Astrocyte (in vitro differentiated cells and primary cell): ENCODE measurements at regions not wholly inside any gene's neighbourhood (a gene's known extent, or its start where the extent isn't known, plus 50 kb on each side); places are given as distances from the start of the nearest gene placed in this dataset.

Experiments
- DNase-seq: peaks from one replicate; pipeline ENCODE4 v3.0.0-alpha.2; 2010; ENCODE audit warnings: low read depth
- FAIRE-seq: peaks from 2 replicates; lab custom pipeline; 2011; peaks lifted over from hg19 to GRCh38; lab: Jason Lieb, UNC
- H2AFZ ChIP-seq: 2 replicates; pipeline ENCODE4 v1.6.0; 2012; ENCODE audit warnings: low read depth, low read length, inconsistent platforms
- H3K27ac ChIP-seq: 2 replicates; pipeline ENCODE4 v1.5.1; 2011; ENCODE audit warnings: low read depth, low read length, inconsistent platforms
- H3K27me3 ChIP-seq: 2 replicates; pipeline ENCODE4 v1.6.0; 2011; ENCODE audit warnings: low read length, inconsistent platforms; ENCODE audit not compliant: insufficient read depth
- H3K36me3 ChIP-seq: 2 replicates; pipeline ENCODE4 v1.5.1; 2011; ENCODE audit warnings: low read length, inconsistent platforms; ENCODE audit not compliant: insufficient read depth
- H3K4me1 ChIP-seq: 2 replicates; pipeline ENCODE4 v1.5.1; 2011; ENCODE audit warnings: low read length, inconsistent platforms; ENCODE audit not compliant: insufficient read depth
- H3K4me2 ChIP-seq: 2 replicates; pipeline ENCODE4 v1.6.0; 2012; ENCODE audit warnings: low read length, inconsistent platforms
- H3K4me3 ChIP-seq: 2 replicates; pipeline ENCODE4 v1.5.1; 2011; ENCODE audit warnings: low read depth, mild to moderate bottlenecking, low read length, inconsistent platforms; ENCODE audit not compliant: insufficient read depth
- H3K79me2 ChIP-seq: 2 replicates; pipeline ENCODE4 v1.6.0; 2012; ENCODE audit warnings: mild to moderate bottlenecking, low read length, inconsistent platforms; ENCODE audit not compliant: insufficient read depth
- H3K9ac ChIP-seq: 2 replicates; pipeline ENCODE4 v1.6.0; 2012; ENCODE audit warnings: mild to moderate bottlenecking, low read length, inconsistent platforms
- H3K9me3 ChIP-seq: 2 replicates; pipeline ENCODE4 v1.5.1; 2012; ENCODE audit warnings: low read depth, mild to moderate bottlenecking, low read length, inconsistent platforms; ENCODE audit not compliant: insufficient read depth
- H4K20me1 ChIP-seq: 2 replicates; pipeline ENCODE4 v1.6.0; 2012; ENCODE audit warnings: low read length, inconsistent platforms; ENCODE audit not compliant: insufficient read depth
- H3K27ac Mint-ChIP-seq: one replicate; pipeline ENCODE4 v1.8.0; 2021; ENCODE audit warnings: mild to moderate bottlenecking, mixed read lengths; ENCODE audit not compliant: unreplicated experiment
- H3K27me3 Mint-ChIP-seq: one replicate; pipeline ENCODE4 v1.8.0; 2021; ENCODE audit warnings: low read depth, mixed read lengths; ENCODE audit not compliant: unreplicated experiment
- H3K36me3 Mint-ChIP-seq: one replicate; pipeline ENCODE4 v1.8.0; 2021; ENCODE audit warnings: low read depth, mixed read lengths; ENCODE audit not compliant: unreplicated experiment
- H3K4me1 Mint-ChIP-seq: one replicate; pipeline ENCODE4 v1.8.0; 2021; ENCODE audit warnings: low read depth, mixed read lengths; ENCODE audit not compliant: unreplicated experiment
- H3K4me3 Mint-ChIP-seq: one replicate; pipeline ENCODE4 v1.8.0; 2021; ENCODE audit warnings: mild to moderate bottlenecking, moderate library complexity, mixed read lengths; ENCODE audit not compliant: unreplicated experiment
- H3K9me3 Mint-ChIP-seq: one replicate; pipeline ENCODE4 v1.8.0; 2021; ENCODE audit warnings: mild to moderate bottlenecking, mixed read lengths; ENCODE audit not compliant: unreplicated experiment
- CTCF ChIP-seq: IDR thresholded peaks from 2 replicates; pipeline ENCODE4 v1.5.1; 2011; ENCODE audit warnings: low read depth, mild to moderate bottlenecking, inconsistent platforms, low read length, moderate library complexity; ENCODE audit not compliant: insufficient read depth
- EZH2 ChIP-seq: IDR thresholded peaks from 2 replicates; pipeline ENCODE4 v1.6.1; 2012; ENCODE audit warnings: mild to moderate bottlenecking, low read length, inconsistent platforms; ENCODE audit not compliant: insufficient read depth

GRCh38 chr2:164205347-164205746 is 415.9 kb downstream of the GRB14 start:
- H3K36me3 ChIP-seq, result no peaks in the 10 kb centered on the region
- H3K27ac ChIP-seq, result peak overlapping the region; percentile 11
- no peak overlapping the region for H2AFZ ChIP-seq
- DNase-seq, result peak; percentile 72
- peaks cover 1% of the 10 kb centered on the region for H3K9me3 Mint-ChIP-seq
- TF ChIP-seq CTCF (no peak), EZH2 (no peak)
- H3K9ac ChIP-seq, result no peak overlapping the region
- no peak overlapping the region for H3K4me3 ChIP-seq
- FAIRE-seq, result peak; percentile 98
- H3K27me3 Mint-ChIP-seq, result no peaks in the 10 kb centered on the region
- H3K4me3 Mint-ChIP-seq, result no peak overlapping the region
- no peak overlapping the region for H3K27ac Mint-ChIP-seq
- peaks cover 24% of the 10 kb centered on the region for H3K4me1 Mint-ChIP-seq
- no peaks in the 10 kb centered on the region for H4K20me1 ChIP-seq
- peaks cover 6% of the 10 kb centered on the region for H3K4me1 ChIP-seq
- H3K4me2 ChIP-seq, result peak overlapping the region; percentile 42
- no peaks in the 10 kb centered on the region for H3K79me2 ChIP-seq
- no peaks in the 10 kb centered on the region for H3K36me3 Mint-ChIP-seq
- H3K27me3 ChIP-seq, result no peaks in the 10 kb centered on the region
- no peaks in the 10 kb centered on the region for H3K9me3 ChIP-seq

GRCh38 chr2:164203131-164203530 is 418.2 kb downstream of the GRB14 start:
- Mint-ChIP-seq H3K36me3 (no peaks in the 10 kb centered on the region), H3K27me3 (no peaks in the 10 kb centered on the region), H3K4me3 (no peak overlapping the region), H3K4me1 (peaks cover 24% of the 10 kb centered on the region), H3K9me3 (peaks cover 2% of the 10 kb centered on the region), H3K27ac (no peak overlapping the region)
- H3K4me1 ChIP-seq, result peaks cover 6% of the 10 kb centered on the region
- H3K79me2 ChIP-seq, result no peaks in the 10 kb centered on the region
- H3K36me3 ChIP-seq, result no peaks in the 10 kb centered on the region
- no peaks in the 10 kb centered on the region for H3K9me3 ChIP-seq
- no peaks in the 10 kb centered on the region for H3K27me3 ChIP-seq
- no peak overlapping the region for H3K4me2 ChIP-seq
- DNase-seq (no peak), FAIRE-seq (no peak)
- H4K20me1 ChIP-seq, result no peaks in the 10 kb centered on the region
- H3K9ac ChIP-seq, result no peak overlapping the region
- no peak overlapping the region for H2AFZ ChIP-seq
- no peak overlapping the region for H3K4me3 ChIP-seq
- TF ChIP-seq CTCF, result no peak
- TF ChIP-seq EZH2, result no peak
- no peak overlapping the region for H3K27ac ChIP-seq

GRCh38 chr2:164198256-164198655 is 423.0 kb downstream of the GRB14 start:
- no peaks in the 10 kb centered on the region for H3K36me3 ChIP-seq
- H3K4me2 ChIP-seq, result no peak overlapping the region
- DNase-seq (no peak), FAIRE-seq (no peak)
- H4K20me1 ChIP-seq, result no peaks in the 10 kb centered on the region
- H3K4me3 ChIP-seq, result no peak overlapping the region
- Mint-ChIP-seq H3K4me1 (no peaks in the 10 kb centered on the region), H3K9me3 (peaks cover 2% of the 10 kb centered on the region), H3K27me3 (no peaks in the 10 kb centered on the region), H3K4me3 (no peak overlapping the region), H3K27ac (no peak overlapping the region), H3K36me3 (no peaks in the 10 kb centered on the region)
- H3K9me3 ChIP-seq, result no peaks in the 10 kb centered on the region
- TF ChIP-seq CTCF (no peak), EZH2 (no peak)
- H3K79me2 ChIP-seq, result no peaks in the 10 kb centered on the region
- H3K4me1 ChIP-seq, result no peaks in the 10 kb centered on the region
- no peak overlapping the region for H2AFZ ChIP-seq
- no peaks in the 10 kb centered on the region for H3K27me3 ChIP-seq
- H3K9ac ChIP-seq, result no peak overlapping the region
- H3K27ac ChIP-seq, result no peak overlapping the region
